Cardiac fibroblast (primary cell): ENCODE measurements at regions not wholly inside any gene's neighbourhood (a gene's known extent, or its start where the extent isn't known, plus 50 kb on each side); places are given as distances from the start of the nearest gene placed in this dataset.

Source experiments
- DNase-seq, 2 donors: peaks; one replicate each; pipeline versions ENCODE4 v3.0.0 to v3.0.0-alpha.2; 2010; ENCODE audit warnings: low read depth in 2 of 2
- H3K4me3 ChIP-seq, 2 donors: replicated peaks in 1 of 2; 1 replicate in 1 of 2; 2 replicates in 1 of 2; pipeline ENCODE4 v1.5.1; 2011; ENCODE audit warnings: low read depth in 2 of 2, low read length in 2 of 2, mild to moderate bottlenecking in 2 of 2, moderate library complexity in 1 of 2
- TF ChIP-seq, protein P1 (sequence below): IDR thresholded peaks from one replicate; pipeline ENCODE4 v1.5.1; 2011; ENCODE audit warnings: low read depth, mild to moderate bottlenecking, low read length, inconsistent platforms

DNA sequence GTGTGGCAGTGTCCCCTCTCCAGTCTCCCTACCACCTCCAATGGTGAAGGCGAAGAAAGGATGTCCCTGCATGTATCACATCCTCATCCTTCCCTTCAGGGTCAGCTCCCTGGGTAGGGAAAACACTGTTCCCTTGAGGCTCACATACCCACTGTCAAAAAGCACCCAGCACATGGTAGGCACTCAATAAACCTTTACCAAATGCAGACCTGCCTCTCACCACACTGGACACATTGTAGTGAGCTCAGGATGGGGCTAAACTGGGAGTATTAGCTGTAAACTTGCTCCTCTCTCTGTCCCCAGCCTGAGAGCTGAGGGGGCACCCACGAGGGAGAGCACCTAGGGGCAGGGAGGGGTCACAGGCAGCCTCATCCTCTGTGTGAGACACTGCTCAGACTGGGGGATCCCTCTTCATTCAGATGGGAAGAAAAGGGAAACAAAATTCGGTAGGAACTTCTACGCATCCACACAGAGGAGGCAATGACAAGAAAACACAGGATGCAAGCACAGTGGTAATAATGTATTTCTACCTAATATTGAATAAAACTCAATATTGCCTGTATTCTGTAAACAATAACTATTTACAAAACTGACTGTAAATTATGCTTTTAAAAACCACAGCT, 101.6 kb upstream of the TOP3B start:
- no peak overlapping the region for H3K4me3 ChIP-seq
- TF ChIP-seq, protein P1, sequence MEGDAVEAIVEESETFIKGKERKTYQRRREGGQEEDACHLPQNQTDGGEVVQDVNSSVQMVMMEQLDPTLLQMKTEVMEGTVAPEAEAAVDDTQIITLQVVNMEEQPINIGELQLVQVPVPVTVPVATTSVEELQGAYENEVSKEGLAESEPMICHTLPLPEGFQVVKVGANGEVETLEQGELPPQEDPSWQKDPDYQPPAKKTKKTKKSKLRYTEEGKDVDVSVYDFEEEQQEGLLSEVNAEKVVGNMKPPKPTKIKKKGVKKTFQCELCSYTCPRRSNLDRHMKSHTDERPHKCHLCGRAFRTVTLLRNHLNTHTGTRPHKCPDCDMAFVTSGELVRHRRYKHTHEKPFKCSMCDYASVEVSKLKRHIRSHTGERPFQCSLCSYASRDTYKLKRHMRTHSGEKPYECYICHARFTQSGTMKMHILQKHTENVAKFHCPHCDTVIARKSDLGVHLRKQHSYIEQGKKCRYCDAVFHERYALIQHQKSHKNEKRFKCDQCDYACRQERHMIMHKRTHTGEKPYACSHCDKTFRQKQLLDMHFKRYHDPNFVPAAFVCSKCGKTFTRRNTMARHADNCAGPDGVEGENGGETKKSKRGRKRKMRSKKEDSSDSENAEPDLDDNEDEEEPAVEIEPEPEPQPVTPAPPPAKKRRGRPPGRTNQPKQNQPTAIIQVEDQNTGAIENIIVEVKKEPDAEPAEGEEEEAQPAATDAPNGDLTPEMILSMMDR: no peak
- no peak for DNase-seq

DNA sequence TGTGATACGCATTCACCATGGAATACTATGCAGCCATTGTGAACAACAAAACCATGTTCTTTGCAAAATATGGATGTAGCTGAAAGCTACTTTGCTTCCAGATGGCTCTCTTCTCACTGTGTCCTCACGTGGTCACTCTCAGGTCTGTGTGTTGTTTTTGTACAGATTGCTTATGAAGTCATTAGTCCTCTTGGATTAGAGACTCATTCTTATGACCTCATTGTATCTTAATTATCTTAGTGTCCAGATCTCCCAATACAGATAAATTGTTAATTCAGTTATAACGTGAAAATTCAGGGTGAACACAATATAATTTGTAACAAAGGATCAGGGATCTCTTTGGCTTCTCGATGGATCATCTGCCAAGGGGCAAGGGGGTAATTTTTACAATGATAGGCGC, 100.4 kb upstream of the TOP3B start:
- H3K4me3 ChIP-seq: no peak overlapping the region
- TF ChIP-seq, protein P1: no peak
- no peak for DNase-seq

DNA sequence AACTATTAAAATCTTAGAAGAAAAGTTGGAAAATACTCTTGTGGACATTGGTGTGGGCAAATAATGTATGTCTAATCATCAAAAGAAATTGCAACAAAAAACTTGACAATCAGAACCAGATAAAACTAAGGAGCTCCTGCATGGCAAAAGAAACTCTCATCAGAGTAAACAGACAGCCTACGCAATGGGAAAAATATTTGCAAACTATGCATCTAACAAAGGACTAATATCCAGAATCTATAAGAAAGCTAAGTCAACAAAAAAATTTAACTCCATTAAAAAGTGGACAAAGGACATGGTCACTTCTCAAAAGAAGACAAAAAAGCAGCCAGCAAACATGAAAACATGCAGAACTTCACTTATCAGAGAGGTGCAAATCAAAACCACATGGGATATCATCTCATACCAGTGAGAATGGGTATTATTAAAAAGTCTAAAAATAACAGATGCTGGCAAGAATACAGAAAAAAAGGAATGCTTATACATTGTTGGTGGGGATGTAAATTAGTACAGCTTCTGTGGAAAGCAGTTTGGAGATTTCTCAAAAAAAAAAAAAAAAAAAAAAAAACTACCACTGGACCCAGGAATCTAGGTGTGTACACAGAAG, 99.7 kb upstream of the TOP3B start:
- no peak for DNase-seq
- TF ChIP-seq, protein P1: no peak

DNA sequence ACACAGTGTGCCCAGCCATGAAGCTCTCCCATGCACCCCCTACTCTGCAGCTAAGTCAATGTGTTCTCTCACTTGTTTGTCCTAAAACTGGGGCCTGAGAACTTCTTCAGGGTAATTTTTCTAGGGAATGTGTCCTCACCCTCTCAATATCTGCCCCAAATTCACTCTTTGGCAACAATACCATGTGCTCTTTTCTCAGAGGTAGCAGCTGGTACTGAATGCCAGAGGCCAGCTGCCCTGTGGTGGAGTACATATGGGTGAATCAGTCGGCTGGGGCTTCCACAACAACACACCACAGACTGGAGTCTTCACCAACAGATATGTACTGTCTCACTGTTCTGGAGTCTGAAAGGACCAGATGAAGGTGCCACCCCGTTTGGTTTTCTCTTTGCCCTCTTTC, 97.7 kb upstream of the TOP3B start:
- H3K4me3 ChIP-seq: no peak overlapping the region
- DNase-seq: no peak
- TF ChIP-seq, protein P1: no peak

More for the DNA sequence above, 99.7 kb upstream of the TOP3B start:
- H3K4me3 ChIP-seq: no peak overlapping the region

DNA sequence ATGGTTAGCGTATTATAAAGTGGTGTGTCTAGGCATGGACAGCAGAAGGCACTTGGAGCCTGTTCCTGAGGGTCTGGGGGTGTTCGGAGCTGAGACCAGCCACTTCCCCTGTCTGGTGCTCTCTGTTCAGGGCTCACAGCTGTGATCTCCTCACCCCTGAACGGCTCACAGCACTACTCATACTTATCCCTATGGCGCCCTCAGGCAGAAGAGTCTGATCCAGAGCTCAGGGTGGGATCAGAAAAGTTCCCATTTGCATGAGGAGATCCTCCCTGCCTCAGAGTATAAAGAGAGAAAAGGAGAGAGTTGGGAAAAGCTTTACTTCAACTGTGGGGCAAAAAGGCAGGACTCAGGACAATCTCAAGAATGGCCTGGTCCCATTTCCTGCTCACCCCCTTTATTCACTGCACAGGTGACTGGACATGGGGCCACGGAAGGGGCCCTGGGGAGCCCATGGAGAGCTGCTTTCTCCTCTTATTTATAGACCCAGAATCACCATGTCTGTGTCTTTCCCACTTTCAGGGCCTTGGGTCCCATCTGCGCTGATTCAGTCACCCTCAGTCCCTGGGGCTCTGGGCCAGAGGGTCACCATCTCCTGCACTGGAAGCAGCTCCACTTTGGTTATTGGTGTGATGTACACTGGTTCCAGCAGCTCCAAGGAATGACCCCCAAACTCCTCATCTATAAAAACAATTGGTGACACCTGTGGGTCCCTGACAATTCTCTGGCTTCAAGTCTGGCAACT, 97.0 kb upstream of the TOP3B start:
- DNase-seq: no peak
- H3K4me3 ChIP-seq: no peak overlapping the region
- TF ChIP-seq, protein P1: no peak

DNA sequence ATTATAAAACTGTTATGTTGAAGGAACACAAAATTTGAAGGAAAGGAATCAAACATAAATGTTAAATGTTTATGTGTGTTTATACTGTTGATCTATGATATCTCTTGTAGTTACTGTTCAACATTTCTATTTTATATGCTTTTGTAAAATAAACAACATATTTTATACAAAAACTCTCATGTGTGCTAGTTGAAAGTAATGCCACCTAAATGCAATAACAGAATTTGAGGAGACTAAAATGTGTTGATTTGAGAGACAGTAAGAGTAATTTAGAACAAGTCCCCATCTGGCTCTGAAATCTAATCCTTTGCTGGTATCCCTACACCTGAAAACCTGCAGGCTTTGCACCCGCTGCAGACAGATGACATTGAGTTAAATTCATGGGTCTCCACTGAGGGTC, 95.7 kb upstream of the TOP3B start:
- no peak for DNase-seq
- TF ChIP-seq, protein P1: no peak
- no peak overlapping the region for H3K4me3 ChIP-seq
